ENCODE measurements at regions not wholly inside any gene's neighbourhood (a gene's known extent, or its start where the extent isn't known, plus 50 kb on each side); places are given as distances from the start of the nearest gene placed in this dataset.

- DNase-seq (ENCODE audit: low read depth): peak; percentile 70
- H3K4me3 ChIP-seq (ENCODE audit: low read depth, low read length): no peak overlapping the region
- peak; percentile 93 for TF ChIP-seq CTCF (IDR thresholded peaks at IDR 0.05; ENCODE audit: insufficient read depth, low read length)
These were observed 660.3 kb upstream of the PITX2 start for GRCh38 chr4:111283066-111283677.

GRCh38 chr4:111296466-111296865, 673.6 kb upstream of the PITX2 start:
- no peak overlapping the region for H3K4me3 ChIP-seq (ENCODE audit: low read depth, low read length)
- DNase-seq (ENCODE audit: low read depth): no peak
- no peak for TF ChIP-seq CTCF (IDR thresholded peaks at IDR 0.05; ENCODE audit: insufficient read depth, low read length)

GRCh38 chr4:111303806-111304205, 680.9 kb upstream of the PITX2 start:
- no peak for DNase-seq (ENCODE audit: low read depth)
- TF ChIP-seq CTCF (IDR thresholded peaks at IDR 0.05; ENCODE audit: insufficient read depth, low read length): no peak
- no peak overlapping the region for H3K4me3 ChIP-seq (ENCODE audit: low read depth, low read length)

- TF ChIP-seq CTCF (IDR thresholded peaks at IDR 0.05; ENCODE audit: insufficient read depth, low read length): no peak
- peak; percentile 81 for DNase-seq (ENCODE audit: low read depth)
These were observed 700.6 kb upstream of the PITX2 start for GRCh38 chr4:111323496-111323895.

GRCh38 chr4:111323916-111324315, 701.0 kb upstream of the PITX2 start:
- H3K4me3 ChIP-seq (ENCODE audit: low read depth, low read length): no peak overlapping the region
- no peak for TF ChIP-seq CTCF (IDR thresholded peaks at IDR 0.05; ENCODE audit: insufficient read depth, low read length)
- peak; percentile 47 for DNase-seq (ENCODE audit: low read depth)

More at GRCh38 chr4:111323496-111323895, 700.6 kb upstream of the PITX2 start:
- H3K4me3 ChIP-seq (ENCODE audit: low read depth, low read length): no peak overlapping the region

- TF ChIP-seq CTCF (IDR thresholded peaks at IDR 0.05; ENCODE audit: insufficient read depth, low read length): no peak
- H3K4me3 ChIP-seq (ENCODE audit: low read depth, low read length): no peak overlapping the region
These were observed 703.6 kb upstream of the PITX2 start for GRCh38 chr4:111326450-111326849.

GRCh38 chr4:111330786-111331185, 707.9 kb upstream of the PITX2 start:
- no peak for TF ChIP-seq CTCF (IDR thresholded peaks at IDR 0.05; ENCODE audit: insufficient read depth, low read length)
- no peak overlapping the region for H3K4me3 ChIP-seq (ENCODE audit: low read depth, low read length)
- peak; percentile 23 for DNase-seq (ENCODE audit: low read depth)

More at GRCh38 chr4:111326450-111326849, 703.6 kb upstream of the PITX2 start:
- DNase-seq (ENCODE audit: low read depth): no peak
